K562 (cell line): ENCODE measurements at regions not wholly inside any gene's neighbourhood (a gene's known extent, or its start where the extent isn't known, plus 50 kb on each side); places are given as distances from the start of the nearest gene placed in this dataset.

Source experiments
- AFF1 ChIP-seq, 2 experiments: fragments of 450-650 bp; IDR thresholded peaks; 2 replicates each; pipeline ENCODE4 v1.6.1; 2018; ENCODE audit warnings: mild to moderate bottlenecking in 2 of 2, low read depth in 1 of 2; ENCODE audit not compliant: partially characterized antibody in 2 of 2
- CEBPG ChIP-seq, 3 experiments: fragments of 200-800 bp in 1 of 3; sonication (Bioruptor generic) in 1 of 3; sonication (generic) in 1 of 3; formaldehyde crosslinking in 1 of 3; IDR thresholded peaks in 2 of 3; conservative IDR thresholded peaks in 1 of 3; 2 replicates each; pipeline versions ENCODE4 v1.6.1 to v1.8.0; 2016 to 2022; ENCODE audit warnings: missing compliant biosample characterization in 2 of 3, missing genetic modification characterization in 2 of 3, mild to moderate bottlenecking in 1 of 3, missing genetic modification reagents in 1 of 3
- FOXM1 ChIP-seq, 2 experiments: fragments of 450-650 bp in 1 of 2; sonication (generic) in 1 of 2; formaldehyde crosslinking in 1 of 2; IDR thresholded peaks; 2 replicates each; pipeline versions ENCODE4 v1.6.1 to v1.9.0; 2017 to 2022; ENCODE audit warnings: low read depth in 2 of 2, mild to moderate bottlenecking in 2 of 2, missing genetic modification reagents in 1 of 2, moderate library complexity in 1 of 2
- HNRNPK ChIP-seq: fragments of 200-400 bp; formaldehyde crosslinking; IDR thresholded peaks from one replicate; pipeline ENCODE4 v1.6.1; 2018; ENCODE audit warnings: mild to moderate bottlenecking, low read depth, low read length; ENCODE audit not compliant: poor library complexity, severe bottlenecking
- KDM4B ChIP-seq, 2 experiments: fragments of 450-650 bp in 1 of 2; sonication (generic) in 1 of 2; IDR thresholded peaks; 2 replicates each; pipeline ENCODE4 v1.6.1; 2016 to 2017; ENCODE audit warnings: borderline replicate concordance in 2 of 2, antibody characterized with exemption in 1 of 2, low read depth in 1 of 2, mild to moderate bottlenecking in 1 of 2
- MYNN ChIP-seq, 2 experiments: sonication (generic); formaldehyde crosslinking in 1 of 2; IDR thresholded peaks; 2 replicates each; pipeline versions ENCODE4 v1.5.0 to v1.6.1; 2016 to 2020; ENCODE audit warnings: antibody characterized with exemption in 1 of 2, missing genetic modification reagents in 1 of 2
- NFIC ChIP-seq: fragments of 450-650 bp; IDR thresholded peaks from 2 replicates; pipeline ENCODE4 v1.6.1; 2017; ENCODE audit warnings: mild to moderate bottlenecking, inconsistent platforms
- PCBP1 ChIP-seq: fragments of 200-400 bp; formaldehyde crosslinking; IDR thresholded peaks from 2 replicates; pipeline ENCODE4 v1.6.1; 2018; ENCODE audit warnings: mild to moderate bottlenecking, low read depth, low read length; ENCODE audit not compliant: poor library complexity, severe bottlenecking
- PHB2 ChIP-seq: fragments of 450-650 bp; IDR thresholded peaks from 2 replicates; pipeline ENCODE4 v1.6.1; 2017; ENCODE audit warnings: low read depth
- SMARCE1 ChIP-seq: fragments of 450-650 bp; IDR thresholded peaks from 2 replicates; pipeline ENCODE4 v1.7.1; 2016; ENCODE audit warnings: mild to moderate bottlenecking
- TAF9B ChIP-seq: fragments of 450-650 bp; IDR thresholded peaks from 2 replicates; pipeline ENCODE4 v1.6.1; 2018; ENCODE audit warnings: mild to moderate bottlenecking; ENCODE audit not compliant: partially characterized antibody
- ZNF197 ChIP-seq: fragments of 200-800 bp; sonication (Bioruptor generic); IDR thresholded peaks from 2 replicates; pipeline ENCODE4 v1.6.1; 2016; ENCODE audit warnings: low read depth, missing genetic modification characterization, missing compliant biosample characterization
- ZNF263 ChIP-seq: sonication (generic); formaldehyde crosslinking; IDR thresholded peaks from 2 replicates; pipeline ENCODE4 v1.8.0; 2022; ENCODE audit warnings: mild to moderate bottlenecking, missing genetic modification reagents, borderline replicate concordance
- TF ChIP-seq, protein P1 (sequence below): fragments of 200-800 bp; sonication (Bioruptor generic); IDR thresholded peaks from 2 replicates; pipeline ENCODE4 v1.6.1; 2017; ENCODE audit warnings: missing genetic modification characterization, missing compliant biosample characterization
- TF ChIP-seq, protein P2 (sequence below): fragments of 200-800 bp; sonication (Bioruptor generic); IDR thresholded peaks from 2 replicates; pipeline ENCODE4 v1.6.1; 2016; ENCODE audit warnings: missing genetic modification characterization, missing compliant biosample characterization

- TF ChIP-seq CEBPG (CRISPR knock-in tag; IDR thresholded peaks at IDR 0.05) (peak; percentile 41; the same call in 1 of the 2 replicates), CEBPG (tag; conservative IDR thresholded peaks at IDR 0.05 in 1 of 2, IDR thresholded peaks at IDR 0.05 in 1 of 2) (peak; percentile 53 to 62), ZNF263 (CRISPR knock-in tag) (no peak), NFIC (peak; percentile 63), SMARCE1 (peak; percentile 95; the same call in 1 of the 2 replicates), AFF1 (IDR thresholded peaks at IDR 0.05; ENCODE audit: low read depth in 1 of 2, partially characterized antibody in 2 of 2) (peak in 1 of 2 experiments; percentile 80), HNRNPK (no peak), PCBP1 (no peak), PHB2 (peak; percentile 67; the same call in 1 of the 2 replicates), TAF9B (peak; percentile 19), FOXM1 (IDR thresholded peaks at IDR 0.05; ENCODE audit: low read depth) (peak; percentile 89; the same call in 1 of the 2 replicates), FOXM1 (CRISPR knock-in tag; IDR thresholded peaks at IDR 0.05; ENCODE audit: low read depth) (no peak), KDM4B (IDR thresholded peaks at IDR 0.05; ENCODE audit: borderline replicate concordance in 2 of 2, low read depth in 1 of 2) (0 out of 4 replicates have a peak, but pooled peaks of 1 of the 2 experiments have one; percentile 20), ZNF197 (CRISPR knock-in tag) (peak; percentile 88), MYNN (IDR thresholded peaks at IDR 0.05) (peak; percentile 50; the same call in 1 of the 2 replicates), MYNN (CRISPR knock-in tag; IDR thresholded peaks at IDR 0.05) (no peak)
- TF ChIP-seq, protein P1, sequence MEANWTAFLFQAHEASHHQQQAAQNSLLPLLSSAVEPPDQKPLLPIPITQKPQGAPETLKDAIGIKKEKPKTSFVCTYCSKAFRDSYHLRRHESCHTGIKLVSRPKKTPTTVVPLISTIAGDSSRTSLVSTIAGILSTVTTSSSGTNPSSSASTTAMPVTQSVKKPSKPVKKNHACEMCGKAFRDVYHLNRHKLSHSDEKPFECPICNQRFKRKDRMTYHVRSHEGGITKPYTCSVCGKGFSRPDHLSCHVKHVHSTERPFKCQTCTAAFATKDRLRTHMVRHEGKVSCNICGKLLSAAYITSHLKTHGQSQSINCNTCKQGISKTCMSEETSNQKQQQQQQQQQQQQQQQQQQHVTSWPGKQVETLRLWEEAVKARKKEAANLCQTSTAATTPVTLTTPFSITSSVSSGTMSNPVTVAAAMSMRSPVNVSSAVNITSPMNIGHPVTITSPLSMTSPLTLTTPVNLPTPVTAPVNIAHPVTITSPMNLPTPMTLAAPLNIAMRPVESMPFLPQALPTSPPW (CRISPR knock-in tag), result peak; percentile 93
- TF ChIP-seq, protein P2, sequence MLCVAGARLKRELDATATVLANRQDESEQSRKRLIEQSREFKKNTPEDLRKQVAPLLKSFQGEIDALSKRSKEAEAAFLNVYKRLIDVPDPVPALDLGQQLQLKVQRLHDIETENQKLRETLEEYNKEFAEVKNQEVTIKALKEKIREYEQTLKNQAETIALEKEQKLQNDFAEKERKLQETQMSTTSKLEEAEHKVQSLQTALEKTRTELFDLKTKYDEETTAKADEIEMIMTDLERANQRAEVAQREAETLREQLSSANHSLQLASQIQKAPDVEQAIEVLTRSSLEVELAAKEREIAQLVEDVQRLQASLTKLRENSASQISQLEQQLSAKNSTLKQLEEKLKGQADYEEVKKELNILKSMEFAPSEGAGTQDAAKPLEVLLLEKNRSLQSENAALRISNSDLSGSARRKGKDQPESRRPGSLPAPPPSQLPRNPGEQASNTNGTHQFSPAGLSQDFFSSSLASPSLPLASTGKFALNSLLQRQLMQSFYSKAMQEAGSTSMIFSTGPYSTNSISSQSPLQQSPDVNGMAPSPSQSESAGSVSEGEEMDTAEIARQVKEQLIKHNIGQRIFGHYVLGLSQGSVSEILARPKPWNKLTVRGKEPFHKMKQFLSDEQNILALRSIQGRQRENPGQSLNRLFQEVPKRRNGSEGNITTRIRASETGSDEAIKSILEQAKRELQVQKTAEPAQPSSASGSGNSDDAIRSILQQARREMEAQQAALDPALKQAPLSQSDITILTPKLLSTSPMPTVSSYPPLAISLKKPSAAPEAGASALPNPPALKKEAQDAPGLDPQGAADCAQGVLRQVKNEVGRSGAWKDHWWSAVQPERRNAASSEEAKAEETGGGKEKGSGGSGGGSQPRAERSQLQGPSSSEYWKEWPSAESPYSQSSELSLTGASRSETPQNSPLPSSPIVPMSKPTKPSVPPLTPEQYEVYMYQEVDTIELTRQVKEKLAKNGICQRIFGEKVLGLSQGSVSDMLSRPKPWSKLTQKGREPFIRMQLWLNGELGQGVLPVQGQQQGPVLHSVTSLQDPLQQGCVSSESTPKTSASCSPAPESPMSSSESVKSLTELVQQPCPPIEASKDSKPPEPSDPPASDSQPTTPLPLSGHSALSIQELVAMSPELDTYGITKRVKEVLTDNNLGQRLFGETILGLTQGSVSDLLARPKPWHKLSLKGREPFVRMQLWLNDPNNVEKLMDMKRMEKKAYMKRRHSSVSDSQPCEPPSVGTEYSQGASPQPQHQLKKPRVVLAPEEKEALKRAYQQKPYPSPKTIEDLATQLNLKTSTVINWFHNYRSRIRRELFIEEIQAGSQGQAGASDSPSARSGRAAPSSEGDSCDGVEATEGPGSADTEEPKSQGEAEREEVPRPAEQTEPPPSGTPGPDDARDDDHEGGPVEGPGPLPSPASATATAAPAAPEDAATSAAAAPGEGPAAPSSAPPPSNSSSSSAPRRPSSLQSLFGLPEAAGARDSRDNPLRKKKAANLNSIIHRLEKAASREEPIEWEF (CRISPR knock-in tag), result peak; percentile 57; the same call in 1 of the 2 replicates
Measured at GRCh38 chr6:2542858-2543218, 207.9 kb downstream of the MYLK4 start (continued).
